Fibroblast of peridontal ligament (primary cell): ENCODE measurements at regions not wholly inside any gene's neighbourhood (a gene's known extent, or its start where the extent isn't known, plus 50 kb on each side); places are given as distances from the start of the nearest gene placed in this dataset.

Experiments
- DNase-seq: peaks from one replicate; pipeline ENCODE4 v3.0.0-alpha.2; 2010; ENCODE audit errors: extremely low read depth

DNA sequence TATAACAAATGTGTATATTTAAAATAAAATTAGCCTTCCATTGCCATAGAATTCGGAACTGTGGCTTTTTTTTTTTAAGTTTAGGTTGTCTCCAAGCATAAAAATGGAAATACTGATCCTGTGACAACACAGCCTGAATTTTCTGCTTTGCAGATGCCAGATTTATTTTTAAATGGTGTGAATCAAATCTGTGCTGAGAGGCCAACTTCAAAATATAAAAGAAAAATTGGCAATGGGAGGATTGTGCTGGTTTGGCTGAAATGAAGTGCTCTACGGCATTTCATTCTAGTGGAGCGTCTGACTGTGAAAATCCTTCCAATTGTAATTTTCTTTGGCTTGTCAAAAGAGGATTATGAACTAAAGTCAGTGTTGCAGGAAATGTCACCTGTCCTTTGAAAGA is 580.3 kb upstream of the ZFP42 start:
- DNase-seq = no peak

DNA sequence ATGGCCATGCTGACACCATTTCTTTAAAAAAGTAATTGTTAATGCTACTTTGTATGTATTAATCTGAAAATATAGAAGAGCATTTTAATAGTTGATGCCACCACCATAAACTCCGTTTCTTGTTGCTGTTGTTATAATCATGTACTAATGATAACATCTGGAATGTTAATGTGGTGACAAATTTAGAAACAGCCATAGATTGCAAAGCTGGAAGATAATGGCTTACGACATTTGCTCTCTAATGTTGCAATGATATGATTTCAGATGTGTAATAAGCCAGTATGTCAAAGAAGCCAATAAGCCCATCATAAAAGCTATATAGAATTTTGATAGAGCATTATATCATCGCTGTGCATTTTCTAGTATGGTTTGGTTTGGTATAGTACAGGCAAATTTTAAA is 579.4 kb upstream of the ZFP42 start:
- DNase-seq = no peak

- DNase-seq = no peak
Measured at GRCh38 chr4:187417721-187418120, 577.9 kb upstream of the ZFP42 start.

GRCh38 chr4:187422655-187423054 is 572.9 kb upstream of the ZFP42 start:
- no peak for DNase-seq

DNA sequence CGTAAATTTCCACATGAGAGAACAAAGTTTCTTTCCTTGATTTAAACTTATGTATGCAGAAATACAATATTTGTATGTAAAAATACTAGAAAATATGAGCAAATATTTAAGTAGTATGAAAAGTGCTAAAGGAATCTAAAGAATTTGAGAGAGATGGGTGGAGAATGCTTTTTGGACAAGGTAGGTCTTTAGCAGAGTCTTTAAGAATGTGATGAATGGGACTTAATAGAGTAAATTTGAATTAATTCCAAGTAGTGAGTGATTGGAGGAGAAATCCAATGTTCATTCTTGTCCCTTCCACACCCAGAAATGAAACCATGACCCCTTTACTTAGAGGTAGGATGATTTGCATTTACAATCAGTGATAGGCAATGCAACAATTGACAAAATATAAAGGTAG is 570.9 kb upstream of the ZFP42 start:
- no peak for DNase-seq

- no peak for DNase-seq
Measured at GRCh38 chr4:187426511-187426910, 569.1 kb upstream of the ZFP42 start.

DNA sequence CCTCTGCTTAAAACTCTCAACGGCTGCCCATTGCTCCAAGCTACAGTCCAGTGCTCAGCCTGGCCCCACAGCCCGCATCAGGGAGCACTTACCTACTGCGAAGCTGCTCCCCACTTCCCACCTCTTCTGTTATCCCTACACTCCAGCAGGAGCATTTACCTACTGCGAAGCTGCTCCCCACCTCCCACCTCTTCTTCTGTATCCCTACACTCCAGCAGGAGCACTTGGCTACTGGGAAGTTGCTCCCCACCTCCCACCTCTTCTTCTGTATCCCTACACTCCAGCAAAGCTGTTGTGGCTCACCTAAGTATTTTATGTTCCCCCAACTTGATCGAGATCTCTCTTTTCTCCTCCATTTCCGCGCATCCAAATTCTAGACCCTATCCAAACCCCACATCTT is 563.3 kb upstream of the ZFP42 start:
- DNase-seq = no peak

- no peak for DNase-seq
Measured at GRCh38 chr4:187433141-187433540, 562.4 kb upstream of the ZFP42 start.

- DNase-seq = no peak
Measured at GRCh38 chr4:187436251-187436650, 559.3 kb upstream of the ZFP42 start.

- peak; percentile 2 for DNase-seq
Measured at GRCh38 chr4:187444061-187444460, 551.5 kb upstream of the ZFP42 start.

- DNase-seq = no peak
Measured at GRCh38 chr4:187449702-187450101, 545.9 kb upstream of the ZFP42 start.

DNA sequence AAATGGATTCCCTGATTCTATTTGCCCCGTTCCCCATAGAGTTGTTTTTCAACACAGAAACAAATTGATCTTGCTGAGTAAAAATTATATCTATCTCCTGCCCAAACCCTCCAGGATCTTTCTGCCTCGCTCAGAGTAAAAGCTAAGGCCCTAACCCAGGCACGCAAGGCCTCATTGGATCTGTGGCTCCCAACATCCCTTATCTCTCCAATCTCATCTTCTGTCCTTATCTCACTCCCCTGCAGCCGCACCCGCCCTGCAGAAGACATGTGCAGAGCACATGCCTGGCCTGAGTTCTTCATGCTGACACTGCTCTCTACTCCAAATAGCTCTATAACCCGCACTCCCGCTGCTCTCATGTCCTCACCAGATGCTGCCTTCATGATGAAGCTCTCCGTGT is 543.8 kb upstream of the ZFP42 start:
- DNase-seq = no peak

DNA sequence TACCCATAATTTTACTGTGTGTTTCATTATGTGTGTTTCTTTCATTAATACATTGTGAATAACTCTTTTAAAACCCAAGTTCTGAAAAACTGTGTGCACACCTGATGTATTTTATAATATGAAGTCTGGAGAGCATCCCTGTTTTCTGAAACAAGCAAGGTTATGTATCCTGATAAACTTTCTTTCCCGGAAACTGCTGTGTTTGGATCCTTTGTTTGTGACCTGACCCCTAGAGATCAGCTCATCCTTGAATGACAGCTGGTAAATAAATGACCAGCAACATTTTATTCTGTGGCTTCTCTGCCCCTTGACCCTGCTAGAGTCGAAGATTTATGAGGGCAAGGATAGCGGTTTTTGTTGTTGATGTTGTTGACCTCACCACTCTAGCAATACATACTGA is 535.6 kb upstream of the ZFP42 start:
- DNase-seq = no peak

GRCh38 chr4:187464573-187464972 is 531.0 kb upstream of the ZFP42 start:
- DNase-seq = no peak

- no peak for DNase-seq
Measured at GRCh38 chr4:187467224-187467623, 528.3 kb upstream of the ZFP42 start.

DNA sequence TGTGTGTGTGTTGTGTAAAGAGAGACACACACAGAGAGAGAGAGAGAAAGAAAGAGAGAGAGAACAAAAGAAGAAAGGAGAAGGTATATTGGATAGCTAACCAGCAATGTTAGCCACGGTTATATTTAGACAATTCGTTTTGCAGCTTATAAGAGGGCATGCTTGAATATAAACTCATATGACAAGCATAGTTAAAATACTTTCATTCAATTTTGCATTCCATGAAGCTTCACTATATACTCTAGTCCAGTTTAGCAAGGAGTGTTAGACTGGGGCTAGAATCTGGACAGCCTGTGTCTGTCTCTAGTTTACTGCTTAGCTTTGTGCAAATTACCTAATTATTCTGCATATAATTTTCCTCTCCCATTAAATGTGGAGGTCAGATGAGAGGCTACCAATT is 525.9 kb upstream of the ZFP42 start:
- DNase-seq = peak; percentile 35

DNA sequence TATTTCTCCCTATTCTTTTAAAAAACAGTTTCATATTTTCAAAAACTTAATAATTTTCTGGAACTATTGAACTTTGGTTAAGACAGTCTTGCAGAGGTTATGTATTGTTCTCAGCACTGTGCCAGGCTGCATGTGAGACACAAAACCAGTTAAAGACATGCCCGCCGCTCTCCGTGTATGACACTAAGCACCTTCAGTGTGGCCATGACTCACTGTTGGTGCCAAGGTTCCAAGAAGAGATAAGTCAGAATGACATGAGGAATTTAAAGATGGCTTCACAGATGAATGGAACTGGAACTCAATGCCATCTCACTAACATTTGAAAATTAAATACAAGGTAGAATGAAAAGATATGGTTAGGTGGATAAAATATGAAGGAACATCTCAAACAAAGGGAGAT is 525.5 kb upstream of the ZFP42 start:
- DNase-seq = no peak

GRCh38 chr4:187474238-187474637 is 521.3 kb upstream of the ZFP42 start:
- DNase-seq = no peak

DNA sequence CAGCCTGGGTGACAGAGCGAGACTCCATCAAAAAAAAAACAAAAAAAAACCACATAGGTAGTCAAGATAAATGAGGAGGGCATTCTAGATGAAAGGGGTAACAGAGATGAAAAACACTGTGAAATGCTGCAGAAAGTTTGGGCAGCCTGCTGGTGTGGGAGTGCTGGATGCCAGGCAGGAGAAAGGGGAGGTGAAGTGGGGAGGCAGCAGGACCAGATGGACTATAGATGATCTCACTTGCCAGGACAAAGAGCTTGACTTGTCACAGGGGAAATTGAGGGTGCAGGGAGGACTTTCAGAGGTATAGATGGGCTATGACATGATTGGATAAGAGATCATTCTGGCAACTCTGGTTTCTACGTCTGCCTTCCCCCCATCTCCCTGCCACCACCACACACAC is 519.7 kb upstream of the ZFP42 start:
- DNase-seq = no peak

- no peak for DNase-seq
Measured at GRCh38 chr4:187477224-187477623, 518.3 kb upstream of the ZFP42 start.

GRCh38 chr4:187478292-187479140 is 517.1 kb upstream of the ZFP42 start:
- DNase-seq = peak; percentile 97

- peak; percentile 31 for DNase-seq
Measured at GRCh38 chr4:187479511-187479910, 516.1 kb upstream of the ZFP42 start.

DNA sequence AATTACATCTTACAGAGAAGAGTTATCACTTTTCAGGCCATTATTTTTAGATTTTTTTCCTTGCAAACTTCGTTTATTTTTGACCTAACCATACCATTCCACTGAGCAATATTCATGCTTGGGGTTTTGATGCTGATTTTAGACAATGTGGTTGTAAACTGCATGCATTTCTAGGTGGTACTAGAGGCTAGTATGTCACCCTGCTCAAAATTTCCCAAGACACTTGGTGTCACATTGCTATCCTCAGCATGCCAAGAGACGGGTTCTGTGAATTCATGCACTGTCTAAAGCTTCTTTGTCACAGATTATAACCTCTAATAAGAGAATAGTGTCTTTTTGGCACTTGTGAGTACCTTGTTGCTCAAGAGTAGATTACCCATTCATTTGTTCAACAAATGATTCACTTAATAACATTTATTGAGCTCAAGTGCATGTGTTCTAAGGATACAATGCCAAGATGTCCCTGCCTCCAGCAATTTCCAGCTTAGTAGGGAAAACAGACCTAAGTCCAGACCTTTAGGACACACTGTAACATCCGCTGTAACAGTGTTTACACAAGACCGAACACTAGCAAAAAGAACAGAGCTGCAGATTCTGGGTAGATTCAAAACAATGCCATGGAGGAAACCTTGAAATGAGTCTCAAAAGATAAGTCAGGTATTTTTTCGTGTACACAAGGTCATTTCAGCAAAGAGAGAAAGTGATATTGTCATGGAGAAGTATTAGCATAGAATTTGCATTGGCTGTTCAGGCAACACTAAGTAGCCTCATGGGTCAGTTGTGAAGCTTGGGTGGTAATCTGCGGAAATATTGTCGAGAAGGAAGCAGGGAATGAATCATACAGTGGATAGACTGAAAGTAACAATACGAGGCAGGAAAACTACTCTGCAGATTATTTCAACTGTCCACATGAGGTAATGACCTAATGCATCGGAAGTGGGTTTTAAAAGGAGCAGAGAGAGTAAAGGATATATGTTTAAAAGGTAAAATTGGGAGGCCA is 515.1 kb upstream of the ZFP42 start:
- DNase-seq = peak; percentile 66
